ENCODE measurements at regions not wholly inside any gene's neighbourhood (a gene's known extent, or its start where the extent isn't known, plus 50 kb on each side); places are given as distances from the start of the nearest gene placed in this dataset.
"Not testable (repeated sequence)": the region's sequence is repeated elsewhere in the genome, so short reads cannot be mapped to it uniquely, and the experiment has no call there.

DNA sequence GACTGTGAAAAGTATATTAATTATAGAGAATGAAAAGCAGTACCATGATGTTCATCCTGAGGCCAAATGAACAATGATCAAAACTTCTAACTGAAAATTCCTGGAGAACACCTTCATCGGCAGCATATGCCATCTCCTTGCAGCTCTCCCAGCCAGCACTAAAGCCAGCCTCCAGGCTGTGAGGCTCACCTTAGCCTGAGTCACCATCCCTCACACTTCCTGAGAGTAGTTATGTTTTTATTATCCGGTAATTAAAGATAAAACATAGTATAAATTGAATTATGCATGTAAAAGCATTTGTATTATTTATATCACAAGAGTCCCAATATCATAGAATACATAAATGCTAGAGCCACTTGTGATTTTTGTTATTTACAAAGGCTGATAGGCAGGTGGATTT lies 341.9 kb downstream of the BCL2L11 start:
- TF ChIP-seq, protein P1, sequence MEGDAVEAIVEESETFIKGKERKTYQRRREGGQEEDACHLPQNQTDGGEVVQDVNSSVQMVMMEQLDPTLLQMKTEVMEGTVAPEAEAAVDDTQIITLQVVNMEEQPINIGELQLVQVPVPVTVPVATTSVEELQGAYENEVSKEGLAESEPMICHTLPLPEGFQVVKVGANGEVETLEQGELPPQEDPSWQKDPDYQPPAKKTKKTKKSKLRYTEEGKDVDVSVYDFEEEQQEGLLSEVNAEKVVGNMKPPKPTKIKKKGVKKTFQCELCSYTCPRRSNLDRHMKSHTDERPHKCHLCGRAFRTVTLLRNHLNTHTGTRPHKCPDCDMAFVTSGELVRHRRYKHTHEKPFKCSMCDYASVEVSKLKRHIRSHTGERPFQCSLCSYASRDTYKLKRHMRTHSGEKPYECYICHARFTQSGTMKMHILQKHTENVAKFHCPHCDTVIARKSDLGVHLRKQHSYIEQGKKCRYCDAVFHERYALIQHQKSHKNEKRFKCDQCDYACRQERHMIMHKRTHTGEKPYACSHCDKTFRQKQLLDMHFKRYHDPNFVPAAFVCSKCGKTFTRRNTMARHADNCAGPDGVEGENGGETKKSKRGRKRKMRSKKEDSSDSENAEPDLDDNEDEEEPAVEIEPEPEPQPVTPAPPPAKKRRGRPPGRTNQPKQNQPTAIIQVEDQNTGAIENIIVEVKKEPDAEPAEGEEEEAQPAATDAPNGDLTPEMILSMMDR (conservative IDR thresholded peaks at IDR 0.05; ENCODE audit: low read length), result not testable (repeated sequence)
- not testable (repeated sequence) for TF ChIP-seq EZH2phosphoT487 (IDR thresholded peaks at IDR 0.05; ENCODE audit: borderline replicate concordance)
